Naive B cell (primary cell): ENCODE measurements at regions not wholly inside any gene's neighbourhood (a gene's known extent, or its start where the extent isn't known, plus 50 kb on each side); places are given as distances from the start of the nearest gene placed in this dataset.

ENCODE experiments used
- ATAC-seq, 2 donors: fragments of 150-1000 bp; cut with Tn5 transposase; 2 replicates each; pipeline ENCODE4 v1.10.0; 2021; ENCODE audit warnings: low read depth in 2 of 2, mild to moderate bottlenecking in 2 of 2, moderate library complexity in 2 of 2
- DNase-seq: peaks from one replicate; pipeline ENCODE4 v3.0.0; 2022
- H3K27ac Mint-ChIP-seq, 6 donors: one replicate each; pipeline ENCODE4 v1.8.0; 2020 to 2022; ENCODE audit warnings: mild to moderate bottlenecking in 6 of 6, mixed read lengths in 6 of 6, moderate library complexity in 5 of 6, inconsistent platforms in 2 of 6
- H3K27me3 Mint-ChIP-seq, 3 donors: one replicate each; pipeline ENCODE4 v1.8.0; 2021 to 2022; ENCODE audit warnings: mixed read lengths in 3 of 3, mild to moderate bottlenecking in 1 of 3
- H3K36me3 Mint-ChIP-seq, 2 donors: one replicate each; pipeline ENCODE4 v1.8.0; 2020 to 2022; ENCODE audit warnings: mixed read lengths in 2 of 2, inconsistent platforms in 1 of 2, mild to moderate bottlenecking in 1 of 2
- H3K4me1 Mint-ChIP-seq, 3 donors: one replicate each; pipeline ENCODE4 v1.8.0; 2020 to 2022; ENCODE audit warnings: mixed read lengths in 3 of 3, inconsistent platforms in 1 of 3, mild to moderate bottlenecking in 1 of 3, moderate library complexity in 1 of 3
- H3K4me3 Mint-ChIP-seq, 8 donors: one replicate each; pipeline ENCODE4 v1.8.0; 2020 to 2022; ENCODE audit warnings: mild to moderate bottlenecking in 8 of 8, mixed read lengths in 8 of 8, moderate library complexity in 8 of 8, inconsistent platforms in 2 of 8
- H3K9me3 Mint-ChIP-seq, 7 donors: one replicate each; pipeline ENCODE4 v1.8.0; 2020 to 2022; ENCODE audit warnings: mixed read lengths in 7 of 7, mild to moderate bottlenecking in 5 of 7, inconsistent platforms in 2 of 7, moderate library complexity in 1 of 7

DNA sequence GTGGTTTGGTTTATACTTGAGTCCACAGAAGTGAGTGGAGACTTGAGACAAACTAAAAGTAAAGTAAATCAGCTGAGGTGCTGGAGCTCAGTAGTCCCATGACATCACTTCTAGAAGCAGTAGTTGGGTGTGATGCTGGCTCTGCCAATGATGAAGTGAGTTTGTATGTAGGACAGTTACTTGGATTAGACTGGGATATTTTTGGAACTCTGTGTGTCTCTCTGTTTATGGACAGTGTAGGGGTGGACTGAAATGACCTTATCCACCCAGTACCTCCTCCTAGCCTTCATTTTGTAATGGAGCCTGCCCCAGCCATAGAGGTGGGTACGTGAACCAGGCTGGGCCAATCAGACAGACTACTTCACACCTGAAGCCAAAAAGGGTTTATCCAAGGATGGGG is 52.2 kb downstream of the POLR1D start:
- ATAC-seq (no peak), DNase-seq (no peak)
- no peaks in the 10 kb centered on the region for H3K4me1 Mint-ChIP-seq
- H3K27ac Mint-ChIP-seq = peak overlapping the region in 1 of 6 donors; percentile 47
- peaks cover 0 to 6% (median 0%) of the 10 kb centered on the region in 3 donors for H3K27me3 Mint-ChIP-seq
- no peak overlapping the region for H3K4me3 Mint-ChIP-seq
- H3K36me3 Mint-ChIP-seq = no peaks in the 10 kb centered on the region
- peaks cover 0 to 6% (median 2%) of the 10 kb centered on the region in 7 donors for H3K9me3 Mint-ChIP-seq

DNA sequence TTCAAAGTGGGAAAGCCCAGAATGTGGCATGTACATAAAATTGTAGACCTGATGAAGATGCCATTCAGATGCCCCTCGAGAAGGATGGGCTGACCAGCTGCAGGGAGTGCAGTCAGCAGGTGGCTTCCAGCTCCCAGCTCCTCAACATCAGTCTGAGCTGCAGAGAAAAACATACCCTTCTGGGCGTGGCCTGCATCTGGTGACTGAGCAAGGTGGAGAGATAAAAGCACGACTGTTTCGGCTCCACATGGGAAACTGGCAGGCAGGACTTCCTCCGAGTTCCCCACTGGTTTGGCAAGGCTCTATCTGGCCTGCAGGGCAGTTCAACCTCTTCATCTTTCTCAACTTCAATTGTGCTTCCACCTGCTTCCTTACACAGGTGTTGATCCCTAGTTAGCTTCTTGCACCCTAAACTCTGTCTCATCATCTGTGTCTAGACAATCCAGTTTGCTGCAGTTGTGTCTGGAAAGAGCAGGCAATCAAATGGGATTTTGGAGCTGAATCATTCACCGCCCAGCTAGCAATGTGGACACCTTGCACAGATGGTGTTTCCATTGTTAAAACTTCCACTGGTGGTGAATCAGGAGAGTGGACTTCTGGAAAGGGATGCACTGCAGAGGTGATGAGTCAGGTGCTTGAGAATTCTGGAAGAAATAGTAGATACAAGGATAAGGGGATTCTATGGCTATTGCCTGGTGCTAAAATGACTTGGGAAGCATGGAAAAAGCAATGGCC is 56.8 kb downstream of the POLR1D start:
- Mint-ChIP-seq H3K4me3 (no peak overlapping the region), H3K27ac (peak overlapping the region in 1 of 6 donors; percentile 2), H3K9me3 (peaks cover 0 to 2% (median 0%) of the 10 kb centered on the region in 7 donors), H3K36me3 (no peaks in the 10 kb centered on the region), H3K27me3 (peaks cover 26 to 45% (median 32%) of the 10 kb centered on the region in 3 donors), H3K4me1 (no peaks in the 10 kb centered on the region)
- DNase-seq = no peak
- no peak for ATAC-seq

DNA sequence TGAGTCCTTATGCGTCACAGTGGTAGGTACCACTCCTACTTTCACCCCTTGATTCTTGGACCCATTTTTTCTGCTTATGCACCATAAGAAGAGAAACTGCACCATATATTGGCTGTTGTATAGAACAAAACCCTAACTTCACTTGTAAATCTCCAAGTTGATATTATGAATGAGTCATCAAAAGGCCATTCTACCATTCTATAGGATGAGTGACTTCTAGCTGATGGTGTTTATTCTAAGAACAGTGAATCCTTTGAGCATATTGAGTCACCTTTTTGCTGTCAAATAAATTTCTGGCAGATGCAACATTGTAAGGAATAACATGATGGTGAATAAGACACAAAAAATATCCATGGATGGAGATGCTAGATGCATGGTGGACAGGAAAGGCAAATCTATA is 57.7 kb downstream of the POLR1D start:
- no peaks in the 10 kb centered on the region for H3K4me1 Mint-ChIP-seq
- no peak for ATAC-seq

DNA sequence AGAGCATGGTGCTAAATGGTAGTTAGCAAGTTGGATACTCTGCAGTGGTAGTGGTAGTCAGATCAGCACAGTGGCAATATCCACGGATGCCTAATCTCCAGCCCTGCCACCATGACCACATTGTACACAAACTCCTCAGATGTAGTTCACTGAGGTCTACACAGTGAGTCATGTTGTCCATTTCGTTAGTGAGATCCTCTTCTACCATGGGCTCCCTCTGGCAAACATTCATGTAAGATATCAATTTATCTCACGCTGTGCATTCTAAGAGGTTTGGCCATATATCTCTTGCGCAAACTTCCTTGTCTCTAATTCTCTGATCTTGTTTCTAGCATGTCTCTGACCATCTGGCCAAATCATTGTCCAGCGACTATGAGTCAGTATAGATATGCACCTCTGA is 58.2 kb downstream of the POLR1D start:
- Mint-ChIP-seq H3K27ac (no peak overlapping the region), H3K9me3 (peaks cover 0 to 6% (median 0%) of the 10 kb centered on the region in 7 donors), H3K36me3 (no peaks in the 10 kb centered on the region), H3K4me3 (no peak overlapping the region), H3K4me1 (no peaks in the 10 kb centered on the region), H3K27me3 (peaks cover 26 to 46% (median 32%) of the 10 kb centered on the region in 3 donors)
- DNase-seq (no peak), ATAC-seq (no peak)

More for the DNA sequence above, 57.7 kb downstream of the POLR1D start:
- peaks cover 26 to 46% (median 32%) of the 10 kb centered on the region in 3 donors for H3K27me3 Mint-ChIP-seq
- H3K4me3 Mint-ChIP-seq = no peak overlapping the region
- peaks cover 0 to 6% (median 0%) of the 10 kb centered on the region in 7 donors for H3K9me3 Mint-ChIP-seq
- no peak for DNase-seq
- no peak overlapping the region for H3K27ac Mint-ChIP-seq
- no peaks in the 10 kb centered on the region for H3K36me3 Mint-ChIP-seq

DNA sequence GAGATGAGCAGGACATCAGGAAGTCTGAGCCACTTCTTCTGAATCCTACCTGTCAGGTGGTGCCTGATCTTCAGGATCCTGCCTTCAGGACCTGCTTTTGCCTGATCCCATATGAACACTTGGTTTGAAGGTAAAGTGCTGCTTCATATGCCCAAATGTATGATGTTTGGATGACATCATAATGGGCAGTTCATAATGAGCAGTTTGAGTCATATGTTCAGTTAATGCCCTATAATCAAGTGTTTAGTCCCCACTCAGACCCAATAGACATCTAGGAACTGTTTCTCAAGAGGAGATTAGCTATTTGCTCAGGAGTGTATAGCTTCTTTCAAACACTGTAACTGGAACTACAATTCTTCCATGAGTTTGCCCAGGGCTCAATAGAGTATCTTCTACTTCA is 58.8 kb downstream of the POLR1D start:
- no peak for ATAC-seq
- no peak overlapping the region for H3K27ac Mint-ChIP-seq
- H3K4me3 Mint-ChIP-seq = no peak overlapping the region
- H3K36me3 Mint-ChIP-seq = no peaks in the 10 kb centered on the region
- H3K27me3 Mint-ChIP-seq = peaks cover 29 to 47% (median 32%) of the 10 kb centered on the region in 3 donors
- no peaks in the 10 kb centered on the region for H3K4me1 Mint-ChIP-seq
- no peak for DNase-seq
- H3K9me3 Mint-ChIP-seq = peaks cover 0 to 9% (median 3%) of the 10 kb centered on the region in 7 donors

DNA sequence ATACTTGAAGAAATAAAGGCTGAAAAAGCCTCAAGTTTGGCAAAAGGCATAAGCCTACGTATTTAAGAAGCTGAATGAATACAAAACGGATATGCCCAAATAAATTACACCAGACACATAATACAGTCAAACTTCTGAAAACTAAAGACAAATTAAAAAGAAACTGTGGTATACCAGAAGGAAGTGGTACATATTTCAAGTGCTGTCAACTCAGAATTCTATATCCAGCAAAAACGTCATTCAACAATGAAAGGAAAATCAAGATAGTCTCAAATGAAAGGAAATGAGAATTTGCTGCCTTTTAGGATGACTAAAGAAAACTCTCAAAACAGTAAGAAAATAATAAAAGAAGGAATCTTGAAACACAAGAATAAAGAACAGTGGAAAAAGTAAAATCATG is 69.5 kb downstream of the POLR1D start:
- no peak for DNase-seq
- no peak overlapping the region for H3K27ac Mint-ChIP-seq
- ATAC-seq = no peak
- H3K9me3 Mint-ChIP-seq = peaks cover 6 to 88% (median 61%) of the 10 kb centered on the region in 7 donors
- no peaks in the 10 kb centered on the region for H3K4me1 Mint-ChIP-seq
- H3K36me3 Mint-ChIP-seq = peaks cover 2 to 8% of the 10 kb centered on the region in 2 donors
- peaks cover 13 to 22% (median 15%) of the 10 kb centered on the region in 3 donors for H3K27me3 Mint-ChIP-seq
- no peak overlapping the region for H3K4me3 Mint-ChIP-seq

DNA sequence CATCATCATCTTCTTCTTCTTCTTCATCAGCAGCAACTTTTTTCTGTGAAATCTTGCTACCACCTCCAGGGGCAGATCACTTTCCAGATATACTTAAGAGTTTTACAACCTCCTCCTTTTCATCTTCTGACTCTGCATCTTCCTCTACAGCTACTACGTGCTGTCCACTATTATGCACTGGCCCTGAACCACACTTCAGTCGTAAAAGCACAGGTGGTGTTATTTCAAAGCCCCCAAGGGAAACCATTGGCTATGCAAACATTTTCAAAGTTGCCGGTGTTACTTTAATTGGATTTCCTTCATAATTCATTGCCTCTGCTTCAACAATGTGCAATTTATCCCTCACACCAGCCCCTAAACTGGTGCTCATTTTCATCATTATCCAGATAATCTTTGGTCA is 75.0 kb downstream of the POLR1D start:
- no peaks in the 10 kb centered on the region for H3K4me1 Mint-ChIP-seq
- peaks cover 5 to 70% (median 35%) of the 10 kb centered on the region in 7 donors for H3K9me3 Mint-ChIP-seq
- no peak overlapping the region for H3K27ac Mint-ChIP-seq
- DNase-seq (no peak), ATAC-seq (no peak)
- peaks cover 26 to 44% (median 29%) of the 10 kb centered on the region in 3 donors for H3K27me3 Mint-ChIP-seq
- H3K36me3 Mint-ChIP-seq = peaks cover 0 to 8% of the 10 kb centered on the region in 2 donors
- H3K4me3 Mint-ChIP-seq = no peak overlapping the region

DNA sequence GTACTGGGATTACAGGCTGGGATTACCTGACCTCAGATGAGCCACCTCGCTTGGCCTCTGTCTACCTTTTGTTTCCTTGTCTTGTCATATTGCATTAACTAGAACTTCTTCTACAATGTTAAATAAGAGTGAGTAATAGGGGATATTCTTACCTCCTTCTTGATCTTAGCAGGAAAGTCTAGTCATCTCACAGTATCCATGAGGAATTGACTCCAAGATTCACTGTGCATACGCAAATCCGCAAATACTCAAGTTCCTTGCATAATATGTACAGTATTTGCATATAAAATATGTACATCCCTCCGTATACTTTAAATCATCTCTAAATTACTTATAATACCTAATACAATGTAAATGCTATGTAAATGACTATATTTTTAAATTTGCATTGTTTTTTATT is 78.3 kb downstream of the POLR1D start:
- no peak for DNase-seq
- no peak overlapping the region for H3K4me3 Mint-ChIP-seq
- ATAC-seq = no peak
- peaks cover 0 to 5% (median 0%) of the 10 kb centered on the region in 3 donors for H3K4me1 Mint-ChIP-seq
- no peak overlapping the region for H3K27ac Mint-ChIP-seq
- peaks cover 19 to 67% (median 39%) of the 10 kb centered on the region in 7 donors for H3K9me3 Mint-ChIP-seq
- peaks cover 27 to 59% (median 36%) of the 10 kb centered on the region in 3 donors for H3K27me3 Mint-ChIP-seq
- H3K36me3 Mint-ChIP-seq = peaks cover 7 to 27% of the 10 kb centered on the region in 2 donors

DNA sequence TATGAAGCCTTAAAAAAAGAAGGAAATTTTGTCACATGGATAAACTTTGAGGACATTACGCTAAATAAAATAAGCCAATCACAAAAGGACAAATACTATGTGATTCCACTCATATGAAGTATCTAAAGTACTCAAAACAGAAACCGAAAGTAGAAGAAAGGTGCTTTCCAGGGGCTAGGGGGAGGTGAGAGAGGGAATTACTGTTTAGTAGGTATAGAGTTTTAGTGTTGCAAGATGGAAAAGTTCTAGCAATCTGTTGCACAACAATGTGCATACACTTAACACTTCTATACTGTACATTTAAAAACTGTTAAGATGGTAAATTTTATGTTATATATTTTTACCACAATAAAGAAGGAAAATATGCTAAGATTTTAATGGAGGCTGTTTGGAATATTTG is 83.0 kb downstream of the POLR1D start:
- peaks cover 17 to 50% (median 37%) of the 10 kb centered on the region in 7 donors for H3K9me3 Mint-ChIP-seq
- H3K36me3 Mint-ChIP-seq = peaks cover 7 to 37% of the 10 kb centered on the region in 2 donors
- H3K4me1 Mint-ChIP-seq = peaks cover 0 to 5% (median 0%) of the 10 kb centered on the region in 3 donors
- no peak overlapping the region for H3K27ac Mint-ChIP-seq
- no peak overlapping the region for H3K4me3 Mint-ChIP-seq
- DNase-seq = peak; percentile 2
- ATAC-seq = peak; percentile 50 to 72
- peaks cover 28 to 55% (median 39%) of the 10 kb centered on the region in 3 donors for H3K27me3 Mint-ChIP-seq

DNA sequence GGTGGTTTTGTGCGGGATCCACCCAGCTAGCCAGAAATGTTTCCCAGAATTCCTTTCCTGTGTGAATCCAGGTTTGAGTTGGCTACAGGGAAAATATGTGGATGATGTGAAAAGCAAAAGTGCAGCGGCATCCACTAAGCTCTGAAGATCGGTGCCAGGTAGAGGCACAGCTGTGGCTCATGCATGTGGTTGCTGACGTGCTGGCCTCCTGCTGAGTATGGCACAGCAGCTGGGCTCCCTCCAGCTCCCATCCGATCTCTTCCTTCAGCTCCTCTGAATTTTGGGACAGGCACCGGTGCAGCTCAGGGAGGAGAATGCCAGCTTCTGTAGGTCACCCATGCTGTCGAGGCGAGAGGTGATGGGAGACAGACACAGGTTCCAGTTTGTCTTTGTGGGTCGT is 84.0 kb upstream of the GSX1 start:
- no peak for DNase-seq
- peaks cover 0 to 5% (median 0%) of the 10 kb centered on the region in 3 donors for H3K4me1 Mint-ChIP-seq
- H3K4me3 Mint-ChIP-seq = peak overlapping the region in 1 of 8 donors; percentile 22
- peaks cover 8 to 29% (median 20%) of the 10 kb centered on the region in 7 donors for H3K9me3 Mint-ChIP-seq
- H3K27ac Mint-ChIP-seq = no peak overlapping the region
- no peak for ATAC-seq
- peaks cover 28 to 39% (median 31%) of the 10 kb centered on the region in 3 donors for H3K27me3 Mint-ChIP-seq
- peaks cover 1 to 23% of the 10 kb centered on the region in 2 donors for H3K36me3 Mint-ChIP-seq

DNA sequence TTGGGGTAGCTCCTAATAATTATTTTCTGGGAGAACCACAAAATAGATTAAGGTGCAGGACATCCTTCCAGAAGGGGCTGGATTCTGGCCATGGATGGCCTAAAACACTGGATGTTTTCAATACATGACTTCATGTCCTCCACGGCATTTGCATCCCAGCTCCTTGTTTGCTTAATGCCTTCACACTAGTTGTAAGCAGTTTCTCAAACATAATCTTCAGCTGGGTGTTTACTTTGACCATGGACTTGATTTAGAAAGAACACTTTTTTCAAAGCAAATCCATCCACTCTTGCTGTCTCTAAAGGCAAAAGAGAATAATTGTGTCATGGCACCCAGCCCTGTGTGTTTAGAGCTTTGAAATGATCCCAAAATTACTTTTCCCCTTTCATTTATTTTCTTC is 82.5 kb upstream of the GSX1 start:
- Mint-ChIP-seq H3K36me3 (peaks cover 0 to 18% of the 10 kb centered on the region in 2 donors), H3K27me3 (peaks cover 24 to 31% (median 27%) of the 10 kb centered on the region in 3 donors), H3K9me3 (peaks cover 4 to 16% (median 8%) of the 10 kb centered on the region in 7 donors), H3K4me3 (no peak overlapping the region), H3K4me1 (peaks cover 0 to under 1% (median 0%) of the 10 kb centered on the region in 3 donors), H3K27ac (no peak overlapping the region)
- ATAC-seq = no peak
- no peak for DNase-seq

DNA sequence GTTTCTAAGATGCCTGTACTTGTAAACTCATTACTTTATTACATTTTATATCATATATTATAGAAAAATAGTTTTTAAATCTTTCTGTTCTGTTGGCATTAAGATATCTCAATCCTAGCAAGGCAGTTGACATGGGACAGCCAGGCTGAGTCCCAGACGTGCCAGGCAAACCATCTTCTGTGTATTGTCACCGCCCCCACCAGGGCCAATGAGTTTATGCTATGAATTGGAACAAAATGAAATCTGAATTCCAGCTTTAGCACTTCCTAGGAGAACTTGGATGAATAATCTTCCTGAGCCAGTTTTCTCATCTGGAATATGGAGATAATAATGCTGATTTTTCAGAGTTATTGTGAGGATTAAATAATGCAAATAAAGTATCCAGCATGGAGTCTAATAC is 79.9 kb upstream of the GSX1 start:
- no peaks in the 10 kb centered on the region for H3K4me1 Mint-ChIP-seq
- DNase-seq (no peak), ATAC-seq (peak in 1 of 2 donors; percentile 50)
- H3K36me3 Mint-ChIP-seq = peaks cover 0 to 10% of the 10 kb centered on the region in 2 donors
- H3K27ac Mint-ChIP-seq = peak overlapping the region in 1 of 6 donors; percentile 30
- peaks cover 0 to under 1% (median 0%) of the 10 kb centered on the region in 7 donors for H3K9me3 Mint-ChIP-seq
- H3K4me3 Mint-ChIP-seq = no peak overlapping the region
- H3K27me3 Mint-ChIP-seq = peaks cover 15 to 22% (median 17%) of the 10 kb centered on the region in 3 donors

DNA sequence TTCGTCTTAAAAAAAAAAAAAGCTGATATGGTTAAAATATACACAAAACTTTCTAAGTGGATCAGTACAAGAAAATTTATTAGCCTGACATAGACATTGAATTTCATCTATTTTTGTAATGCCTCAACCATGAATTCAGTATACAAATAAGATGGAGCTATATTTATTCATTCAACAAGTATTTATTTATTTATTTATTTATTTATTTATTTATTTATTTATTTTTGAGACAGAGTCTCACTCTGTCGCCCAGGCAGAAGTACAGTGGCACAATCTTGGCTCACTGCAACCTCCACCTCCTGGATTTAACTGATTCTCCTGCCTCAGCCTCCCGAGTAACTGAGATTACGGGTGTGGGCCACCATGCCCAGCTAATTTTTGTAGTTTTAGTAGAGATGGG is 78.5 kb upstream of the GSX1 start:
- Mint-ChIP-seq H3K9me3 (no peaks in the 10 kb centered on the region), H3K27me3 (peaks cover 7 to 17% (median 10%) of the 10 kb centered on the region in 3 donors), H3K36me3 (peaks cover 0 to 2% of the 10 kb centered on the region in 2 donors), H3K4me3 (no peak overlapping the region), H3K27ac (no peak overlapping the region), H3K4me1 (no peaks in the 10 kb centered on the region)
- ATAC-seq (no peak), DNase-seq (no peak)

DNA sequence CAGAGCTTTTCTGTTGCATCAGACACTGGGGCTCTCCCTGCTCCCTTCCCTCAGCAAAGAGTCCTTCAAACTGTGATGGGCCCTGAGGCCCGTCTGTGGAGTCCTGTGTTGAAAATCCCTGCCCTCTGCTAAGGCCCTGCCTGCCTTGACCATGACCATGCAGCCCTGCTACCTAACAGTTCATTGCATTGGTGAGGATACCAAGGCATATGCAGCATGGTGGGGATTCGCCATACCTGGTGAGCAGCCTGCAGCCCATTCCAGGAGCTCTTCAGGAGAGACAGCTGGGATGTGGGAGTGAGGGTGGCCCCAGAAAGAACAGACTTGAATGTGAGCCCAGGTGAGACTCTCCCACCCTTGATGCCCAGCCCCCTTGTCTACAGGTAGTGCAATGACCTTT is 70.6 kb upstream of the GSX1 start:
- H3K4me1 Mint-ChIP-seq = no peaks in the 10 kb centered on the region
- H3K27ac Mint-ChIP-seq = no peak overlapping the region
- H3K27me3 Mint-ChIP-seq = peaks cover 20 to 39% (median 33%) of the 10 kb centered on the region in 3 donors
- no peaks in the 10 kb centered on the region for H3K9me3 Mint-ChIP-seq
- ATAC-seq (no peak), DNase-seq (no peak)
- no peak overlapping the region for H3K4me3 Mint-ChIP-seq
- no peaks in the 10 kb centered on the region for H3K36me3 Mint-ChIP-seq
